ENCODE measurements at regions not wholly inside any gene's neighbourhood (a gene's known extent, or its start where the extent isn't known, plus 50 kb on each side); places are given as distances from the start of the nearest gene placed in this dataset.

DNA sequence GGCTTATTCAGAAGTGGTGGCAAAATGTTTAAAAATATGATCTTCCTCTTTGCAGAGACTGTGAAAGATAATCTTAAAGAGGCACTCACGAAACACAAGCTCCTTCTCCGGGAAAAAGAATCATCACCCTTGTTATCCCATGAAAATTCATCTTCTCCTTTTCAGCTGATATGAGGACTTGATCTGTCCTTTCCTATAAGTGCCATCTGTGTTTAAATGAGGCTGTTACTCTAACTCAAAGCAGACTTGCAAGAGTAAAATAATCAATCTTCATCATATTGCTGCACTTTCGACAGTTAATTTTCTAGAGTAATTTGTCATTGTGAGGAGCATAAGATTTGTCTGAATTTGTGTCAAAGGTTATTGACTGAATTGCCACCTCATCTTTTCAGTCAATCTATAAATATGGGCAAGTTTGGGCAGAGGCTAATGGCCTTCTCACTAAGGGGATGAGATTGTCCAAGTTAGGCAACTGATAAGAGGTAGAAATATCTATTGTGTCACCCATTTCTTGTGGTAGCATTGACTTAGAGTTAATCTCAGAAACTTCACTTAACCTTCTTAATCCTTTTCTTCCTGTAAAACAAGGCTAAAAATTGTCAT is 452.9 kb downstream of the GRXCR1 start:
- DNase-seq (ENCODE audit: low spot score), result no peak

DNA sequence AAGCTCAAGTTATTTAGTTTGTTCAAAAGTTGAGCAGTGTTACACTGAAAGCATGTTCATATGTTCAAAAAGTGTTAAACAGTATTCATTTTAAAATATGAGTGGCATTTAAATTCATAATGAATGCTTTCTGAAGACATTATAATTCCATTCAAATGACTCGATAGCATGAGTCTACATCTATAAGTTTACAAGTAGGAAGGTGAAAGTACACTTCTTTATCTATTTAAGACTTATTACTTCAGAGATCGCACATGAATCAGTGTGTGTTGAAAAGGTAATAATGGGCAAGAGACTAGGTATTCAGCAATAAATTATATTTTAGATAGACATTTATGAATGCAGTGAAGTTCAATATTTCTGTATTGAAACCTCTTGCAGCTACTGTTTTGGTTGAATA is 456.1 kb downstream of the GRXCR1 start:
- DNase-seq (ENCODE audit: low spot score), result no peak

DNA sequence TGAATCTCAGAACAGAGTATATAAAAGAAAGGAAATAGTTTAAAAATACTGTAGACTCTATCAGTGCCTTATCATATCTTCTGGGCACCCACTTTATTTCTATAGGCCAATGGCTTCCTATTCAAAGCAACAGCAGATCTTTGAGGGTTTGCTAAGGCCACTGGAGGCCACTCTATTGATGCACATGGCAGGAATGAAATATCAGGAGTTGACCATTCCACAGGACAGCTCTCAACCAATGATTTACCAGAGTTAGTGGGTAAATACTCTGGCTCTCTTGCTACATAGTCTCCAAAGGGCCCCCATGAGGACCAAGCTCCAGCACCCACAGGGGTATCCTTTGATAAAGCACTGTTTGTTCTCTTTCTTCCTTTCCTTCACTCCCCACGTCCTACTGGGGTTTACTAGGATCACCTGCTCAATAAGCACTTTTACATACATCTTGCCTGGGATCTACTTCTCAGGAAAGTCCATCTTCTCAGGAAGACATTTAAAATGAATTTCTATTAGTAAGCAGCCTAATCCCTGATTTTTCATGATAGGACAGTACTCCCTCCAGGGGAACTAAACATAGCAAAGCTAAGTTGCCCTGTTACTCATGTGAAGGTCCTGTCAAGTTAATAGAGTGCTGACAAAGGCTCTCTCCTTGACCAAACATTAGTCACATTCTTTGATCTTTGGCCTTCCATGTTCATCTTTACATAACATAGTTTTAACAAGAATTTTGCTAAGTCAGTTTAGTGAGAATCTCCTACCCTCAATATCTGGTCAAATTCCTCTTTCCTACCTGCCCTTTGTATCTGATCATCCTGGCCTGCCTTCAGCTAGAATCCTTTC is 459.7 kb downstream of the GRXCR1 start:
- no peak for DNase-seq (ENCODE audit: low spot score)

DNA sequence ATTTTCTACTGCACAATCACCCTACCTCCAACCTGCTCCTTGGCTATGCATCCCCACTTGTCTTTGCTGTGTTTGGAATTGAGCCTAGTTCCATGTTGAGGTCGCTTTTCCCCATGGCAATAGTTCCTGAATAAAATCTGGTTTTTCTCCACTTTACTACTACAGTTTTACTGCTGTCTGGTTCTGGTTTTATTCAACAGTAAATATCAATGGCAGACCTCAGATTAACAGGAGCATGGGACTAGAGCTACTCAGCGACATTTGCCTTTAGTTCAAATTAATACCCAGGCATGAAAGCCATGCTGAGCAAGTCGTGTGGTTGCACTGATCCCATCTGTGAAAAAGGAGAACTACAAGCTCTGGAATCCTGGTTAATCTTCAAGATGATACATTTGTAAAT is 460.3 kb downstream of the GRXCR1 start:
- DNase-seq (ENCODE audit: low spot score), result no peak

DNA sequence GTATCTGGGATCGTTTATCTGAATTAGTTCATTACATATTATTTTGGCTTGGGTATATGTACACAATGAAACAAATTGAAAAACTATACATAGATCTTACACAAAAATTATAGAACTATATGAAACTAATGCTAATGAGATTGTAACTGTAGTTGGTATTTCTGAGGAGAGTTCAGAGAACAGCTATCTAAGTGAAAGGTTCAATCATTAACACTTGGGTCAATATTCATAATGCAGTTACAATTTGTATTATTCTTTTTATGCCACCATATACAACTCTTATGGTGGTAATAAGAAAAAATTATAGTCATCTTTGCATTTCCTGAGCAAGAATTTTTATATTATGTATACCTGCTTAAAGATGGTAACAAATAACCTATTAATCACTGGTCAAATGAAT is 461.0 kb downstream of the GRXCR1 start:
- no peak for DNase-seq (ENCODE audit: low spot score)

DNA sequence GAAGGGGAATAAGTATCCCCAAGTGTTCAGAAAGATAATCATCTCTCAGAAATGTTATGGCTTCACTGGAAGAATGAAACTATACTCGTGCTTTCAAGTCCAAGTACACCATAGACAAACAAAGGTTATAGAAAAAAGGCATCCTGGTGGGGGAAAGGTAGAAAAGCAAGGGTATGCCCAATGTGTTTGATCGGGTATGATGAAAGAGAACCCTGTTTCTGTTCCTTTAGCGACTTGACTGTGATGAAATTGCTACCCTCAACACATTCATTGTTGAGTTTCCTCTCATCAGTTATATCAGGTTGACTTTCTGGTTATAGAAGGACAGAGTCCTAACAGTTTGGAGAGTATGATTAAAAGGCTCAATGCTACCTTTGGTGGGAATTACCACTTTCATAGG is 464.3 kb downstream of the GRXCR1 start:
- DNase-seq (ENCODE audit: low spot score), result no peak

DNA sequence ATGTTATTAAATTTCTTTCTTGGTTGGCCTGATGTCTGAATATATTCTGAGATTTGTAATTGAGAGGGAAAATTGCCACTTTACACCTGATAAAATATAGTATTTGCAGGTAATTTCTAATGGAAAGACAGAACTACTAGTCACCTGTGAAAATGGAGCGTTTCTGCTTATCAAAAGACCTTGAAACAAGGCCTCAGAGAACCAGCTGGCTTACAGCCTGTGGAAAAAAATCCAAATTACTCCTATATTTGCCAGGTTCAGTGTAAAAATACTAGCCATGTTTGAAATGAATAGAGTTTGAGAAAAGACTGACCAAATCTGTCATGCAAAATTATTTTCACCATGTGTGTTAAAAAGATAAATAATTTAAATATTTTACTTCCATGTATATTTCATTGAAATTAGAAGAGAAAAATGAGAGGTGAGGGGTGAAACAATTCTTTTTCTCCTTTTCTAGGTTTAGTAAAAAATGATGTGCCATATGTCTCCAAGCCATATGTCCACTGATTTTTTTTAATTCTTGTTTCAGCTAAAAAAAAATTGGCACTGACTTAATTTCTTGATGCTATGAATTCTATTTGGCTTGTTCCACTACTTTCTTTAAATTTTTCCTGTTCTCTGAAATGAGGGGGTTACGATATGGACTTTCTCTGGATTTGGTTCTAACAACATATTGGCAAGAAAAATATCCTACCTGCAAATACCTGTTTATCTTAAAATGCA is 464.9 kb downstream of the GRXCR1 start:
- no peak for DNase-seq (ENCODE audit: low spot score)

DNA sequence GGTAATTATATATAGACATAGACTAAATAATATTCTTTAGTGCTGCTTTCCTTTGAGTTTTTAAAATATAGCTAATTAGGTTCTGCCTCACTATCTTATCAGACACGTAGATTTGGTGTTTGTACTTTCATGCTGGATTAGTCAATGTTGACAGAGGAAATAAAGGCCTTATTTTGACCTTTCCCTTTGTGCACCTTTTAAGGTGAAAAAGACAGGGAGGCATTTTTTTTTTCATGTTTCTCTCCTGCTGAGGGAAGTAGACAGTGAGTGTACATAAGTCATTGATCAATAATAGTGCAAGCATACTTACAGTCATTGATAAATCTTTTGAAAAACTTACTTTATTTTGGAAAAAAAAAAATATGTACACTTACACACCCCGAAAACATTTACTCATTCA is 467.8 kb downstream of the GRXCR1 start:
- DNase-seq (ENCODE audit: low spot score), result no peak

DNA sequence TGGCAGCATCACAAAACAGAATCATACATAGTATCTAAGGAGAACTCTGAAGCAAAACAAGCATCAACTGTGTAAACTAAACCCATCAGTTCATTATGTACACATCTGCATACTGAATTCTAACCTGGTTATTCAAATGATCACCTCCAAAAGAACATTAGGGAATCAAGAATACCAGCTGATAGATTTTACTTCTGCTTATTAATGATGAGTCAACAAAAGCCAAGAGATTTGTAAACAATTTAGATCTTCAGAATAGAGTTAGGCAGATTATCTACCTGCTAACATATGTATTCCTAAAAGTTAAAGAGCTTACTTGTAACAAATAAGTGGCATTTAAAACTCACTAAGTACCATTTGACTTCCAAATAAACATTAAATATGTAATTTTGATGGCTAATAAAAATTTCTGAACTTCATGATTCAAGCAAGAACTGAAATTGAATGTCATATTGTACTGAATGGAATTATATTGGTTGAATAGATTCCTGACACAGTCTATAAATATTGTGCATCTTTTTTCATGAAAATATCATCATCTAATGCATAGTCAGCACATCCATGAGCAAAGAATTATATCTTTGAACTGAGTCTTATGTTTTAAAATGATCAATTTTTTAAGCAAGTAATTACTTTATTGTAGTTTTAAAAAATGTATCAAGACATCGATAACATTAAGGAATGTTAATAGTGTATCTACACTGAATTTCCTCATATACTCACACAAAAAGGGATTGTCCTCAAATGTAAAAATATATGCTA is 470.5 kb downstream of the GRXCR1 start:
- DNase-seq (ENCODE audit: low spot score), result no peak

DNA sequence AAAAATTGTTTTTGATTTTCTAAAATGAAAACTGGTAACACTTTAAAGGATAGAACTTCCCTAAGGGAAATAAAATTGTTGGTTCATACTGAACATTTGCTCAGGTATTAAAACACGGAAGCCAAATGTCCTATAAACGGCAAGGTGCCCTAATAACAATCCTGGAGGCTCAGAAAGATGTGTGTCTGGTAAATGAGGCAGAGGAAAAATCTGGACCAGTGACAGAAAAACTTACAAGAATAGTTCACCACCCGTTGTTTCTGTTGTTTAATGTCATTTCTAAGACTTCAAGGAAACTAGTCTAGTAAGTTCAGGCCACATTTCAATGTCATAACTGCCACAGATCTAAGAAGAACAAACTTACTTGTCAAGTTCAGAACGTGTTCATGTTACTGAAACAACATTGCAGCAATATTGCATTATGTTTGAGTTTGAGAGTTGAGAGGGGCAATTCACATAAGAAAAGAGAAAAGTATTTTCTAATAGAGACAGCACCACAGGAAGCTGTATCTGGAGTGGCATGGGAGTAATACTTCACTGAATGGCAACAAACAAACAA is 476.6 kb downstream of the GRXCR1 start:
- no peak for DNase-seq (ENCODE audit: low spot score)

DNA sequence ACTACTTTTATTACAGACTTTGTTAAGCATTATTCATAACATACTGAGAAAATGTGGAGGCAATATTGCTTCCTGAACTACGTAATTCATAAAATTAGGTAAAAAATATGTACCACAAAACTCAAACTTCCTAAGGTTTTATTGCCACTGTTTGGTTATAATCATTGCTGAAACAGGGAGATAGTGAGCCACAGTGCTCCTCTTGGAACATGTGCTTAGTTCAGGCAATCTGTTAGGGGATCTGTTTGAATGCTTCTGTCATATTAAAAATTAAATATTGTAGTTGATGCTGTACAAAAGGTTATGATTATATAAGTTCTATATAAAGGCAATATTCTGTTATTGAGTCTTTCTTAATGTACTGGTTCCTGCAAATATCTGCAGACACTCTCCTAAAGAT is 480.7 kb downstream of the GRXCR1 start:
- no peak for DNase-seq (ENCODE audit: low spot score)

DNA sequence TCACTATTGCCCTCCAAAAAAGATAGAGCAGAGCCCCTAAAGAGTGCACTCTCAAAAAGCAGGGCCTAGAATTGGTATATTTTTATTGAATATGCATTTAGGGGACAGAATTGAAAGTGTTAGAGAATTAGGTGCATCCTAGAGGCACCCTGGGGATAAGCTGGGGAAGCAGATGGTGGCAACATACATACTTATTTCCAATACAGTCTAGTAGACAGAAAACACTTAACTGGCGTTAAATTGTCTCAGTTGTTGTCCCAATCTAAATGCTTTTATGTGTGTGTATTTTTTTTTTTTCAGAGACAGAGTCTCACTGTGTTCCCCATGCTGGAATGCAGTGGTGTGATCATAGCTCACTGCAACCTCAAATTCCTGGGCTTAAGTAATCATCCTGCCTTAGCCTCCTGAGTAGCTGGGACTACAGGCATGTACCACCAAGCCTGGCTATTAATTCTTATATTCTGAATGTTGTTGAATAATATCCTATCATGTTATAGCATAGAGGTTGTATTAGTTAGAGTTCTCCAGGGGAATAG is 481.8 kb downstream of the GRXCR1 start:
- no peak for DNase-seq (ENCODE audit: low spot score)

DNA sequence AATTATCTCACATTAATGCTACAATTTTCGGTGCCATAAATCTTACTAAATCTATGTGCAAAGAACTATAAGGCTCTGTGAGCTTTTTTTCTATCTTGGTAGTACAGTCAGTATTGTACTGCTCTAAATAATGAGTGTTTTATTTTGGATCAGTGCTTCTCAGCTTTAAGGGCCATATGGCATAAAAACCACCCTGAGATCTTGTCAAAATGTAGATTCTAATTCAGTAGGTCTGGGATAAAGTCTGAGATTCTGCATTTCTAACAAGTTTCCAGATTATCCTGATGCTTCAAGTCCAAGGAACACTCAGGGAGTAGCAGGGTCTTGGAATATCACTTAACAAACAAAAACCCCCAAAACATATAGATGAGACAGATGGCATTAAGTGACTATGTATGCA is 486.5 kb downstream of the GRXCR1 start:
- DNase-seq (ENCODE audit: low spot score), result no peak

DNA sequence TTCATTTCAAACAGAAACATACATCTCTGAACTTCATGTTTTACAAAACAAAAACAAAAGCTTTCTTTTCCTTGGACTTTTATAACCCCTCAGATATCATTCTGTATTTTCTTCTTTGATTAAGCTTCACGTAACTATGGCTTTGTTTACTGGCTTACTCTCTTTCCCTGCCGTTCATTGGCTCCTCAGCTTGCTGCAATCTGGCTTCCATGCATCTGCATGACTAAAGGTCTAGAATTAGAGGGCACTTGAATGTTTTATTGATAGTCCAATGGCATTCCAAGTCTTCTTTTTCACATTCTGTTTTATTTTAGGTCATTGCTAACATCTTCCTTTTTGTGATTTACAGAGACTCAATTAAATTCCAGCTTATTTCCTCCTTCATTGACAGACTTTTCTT is 487.6 kb downstream of the GRXCR1 start:
- no peak for DNase-seq (ENCODE audit: low spot score)

DNA sequence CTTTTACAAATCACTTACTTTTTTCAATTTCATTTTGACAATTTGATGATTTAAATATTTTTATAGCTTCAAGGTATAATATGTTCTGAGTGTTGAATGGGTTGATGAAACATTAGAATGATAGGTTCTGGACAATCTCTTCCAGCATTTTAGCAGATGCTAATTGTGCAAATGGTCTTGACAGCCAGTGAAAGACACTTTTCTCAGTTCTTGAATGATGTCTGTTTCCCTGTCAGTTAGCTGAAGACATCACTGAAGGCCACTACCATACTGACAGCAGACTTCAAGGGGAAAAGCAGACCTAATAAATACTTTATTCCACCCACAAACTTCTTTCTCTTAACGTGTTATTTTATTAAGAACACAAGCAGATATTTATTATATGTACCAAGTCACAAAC is 498.6 kb downstream of the GRXCR1 start:
- no peak for DNase-seq (ENCODE audit: low spot score)

DNA sequence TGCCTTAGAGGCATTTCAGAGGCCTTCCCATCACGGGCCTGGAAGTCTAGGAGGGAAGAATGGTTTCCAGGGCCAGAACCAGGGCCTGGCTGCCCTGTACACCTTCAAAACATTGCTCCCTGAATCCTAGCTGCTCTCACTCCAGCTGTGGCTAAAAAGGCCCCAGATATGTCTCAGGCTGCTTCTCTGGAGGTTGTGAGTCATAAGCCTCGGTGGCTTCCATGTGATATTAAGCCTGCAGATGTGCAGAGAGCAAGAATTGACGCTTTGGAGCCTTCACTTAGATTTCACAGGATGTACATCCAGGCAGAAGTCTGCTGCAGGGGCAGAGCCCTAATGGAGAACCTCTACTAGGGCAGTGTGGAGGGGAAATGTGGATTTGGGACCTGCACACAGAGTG is 502.5 kb downstream of the GRXCR1 start:
- DNase-seq (ENCODE audit: low spot score), result no peak

DNA sequence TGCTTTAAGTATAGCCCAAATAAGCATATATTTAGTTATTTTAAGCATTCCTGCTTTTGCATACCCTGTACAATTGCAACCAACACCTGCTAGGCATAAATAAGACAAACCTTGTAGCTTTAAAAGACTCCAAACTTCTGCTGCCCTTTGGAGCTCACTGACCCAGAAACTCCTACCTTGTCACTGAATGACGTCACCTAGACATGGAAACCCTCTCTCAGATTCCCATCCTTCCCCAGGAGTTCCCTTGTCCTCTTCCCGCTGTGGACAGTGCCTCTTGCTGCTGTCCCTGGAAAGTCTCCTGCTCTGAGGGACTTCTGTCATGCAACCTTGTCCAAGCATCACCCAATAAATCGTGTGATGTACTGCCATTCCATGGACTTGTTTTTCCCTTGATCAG is 507.2 kb downstream of the GRXCR1 start:
- no peak for DNase-seq (ENCODE audit: low spot score)

DNA sequence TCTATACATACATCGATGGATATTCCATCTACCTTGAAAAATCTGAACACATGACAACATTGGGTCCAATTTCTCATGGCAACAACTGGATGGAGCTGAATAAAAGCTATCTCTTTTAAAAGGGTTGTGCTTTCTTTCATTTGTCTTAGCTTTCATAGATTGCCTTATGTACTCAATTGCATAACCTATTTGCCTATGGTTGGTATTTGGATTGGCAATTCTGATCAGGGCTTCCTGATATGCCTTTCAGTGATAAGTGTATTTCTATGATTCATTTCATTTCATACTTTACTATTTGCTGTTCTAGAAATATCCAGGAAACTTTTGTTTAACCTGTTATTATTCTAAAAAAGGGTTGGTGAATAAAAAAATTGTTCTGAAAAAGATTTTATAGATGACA is 509.9 kb downstream of the GRXCR1 start:
- no peak for DNase-seq (ENCODE audit: low spot score)

DNA sequence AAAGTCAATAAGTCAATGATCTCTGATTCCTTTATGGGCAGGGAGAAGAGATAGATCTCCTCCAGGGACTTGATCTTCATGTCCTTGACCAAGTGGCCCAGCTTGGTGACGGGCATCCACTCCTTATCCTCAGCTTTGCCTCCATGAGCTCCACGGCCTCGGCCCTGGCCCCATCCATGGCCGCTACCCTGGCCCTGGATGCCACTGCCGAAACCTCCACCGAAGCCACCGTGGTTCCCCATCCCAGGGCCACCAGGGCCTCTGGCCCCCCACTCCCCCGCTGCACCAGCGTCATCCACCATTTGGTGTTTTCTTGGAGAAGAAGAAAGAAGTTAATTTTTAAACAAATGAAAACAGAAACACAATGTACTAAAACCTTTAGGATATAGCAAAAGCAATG is 518.1 kb downstream of the GRXCR1 start:
- DNase-seq (ENCODE audit: low spot score), result no peak

DNA sequence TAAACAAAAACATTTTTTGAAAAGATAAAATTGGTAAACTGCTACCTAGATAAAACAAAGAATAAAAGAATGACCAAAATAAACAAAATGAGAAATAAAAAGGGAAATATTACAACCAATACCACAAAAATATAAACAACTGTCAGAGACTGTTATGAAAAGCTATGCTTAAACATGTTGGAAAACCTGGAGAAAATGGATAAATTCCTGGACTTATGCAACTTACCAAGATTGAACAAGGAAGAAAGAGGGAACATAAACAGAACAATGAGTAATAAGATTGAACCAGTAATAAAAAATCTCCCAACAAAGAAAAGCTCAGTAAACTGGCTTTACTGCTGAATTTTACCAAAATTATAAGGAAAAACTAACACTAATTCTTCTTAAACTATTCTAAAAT is 518.7 kb downstream of the GRXCR1 start:
- no peak for DNase-seq (ENCODE audit: low spot score)

DNA sequence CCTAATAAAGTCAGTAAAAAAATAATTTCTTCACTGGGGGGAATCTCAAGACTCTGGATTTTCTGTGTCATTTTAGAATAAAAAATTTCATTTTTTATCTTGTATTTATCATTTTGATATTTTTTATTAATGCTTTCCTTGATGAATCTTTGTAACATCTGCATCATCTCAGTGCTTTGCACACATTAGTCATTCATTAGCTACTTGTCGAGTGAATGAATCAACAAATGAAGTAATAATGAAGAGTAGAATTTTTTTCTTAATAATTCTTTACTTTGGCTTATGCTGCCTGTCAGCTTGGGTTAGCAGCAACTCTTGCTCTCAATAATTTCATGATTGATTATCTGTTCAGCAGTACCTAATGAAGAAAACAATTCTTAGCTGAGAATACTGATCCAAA is 530.8 kb downstream of the GRXCR1 start:
- DNase-seq (ENCODE audit: low spot score), result no peak

DNA sequence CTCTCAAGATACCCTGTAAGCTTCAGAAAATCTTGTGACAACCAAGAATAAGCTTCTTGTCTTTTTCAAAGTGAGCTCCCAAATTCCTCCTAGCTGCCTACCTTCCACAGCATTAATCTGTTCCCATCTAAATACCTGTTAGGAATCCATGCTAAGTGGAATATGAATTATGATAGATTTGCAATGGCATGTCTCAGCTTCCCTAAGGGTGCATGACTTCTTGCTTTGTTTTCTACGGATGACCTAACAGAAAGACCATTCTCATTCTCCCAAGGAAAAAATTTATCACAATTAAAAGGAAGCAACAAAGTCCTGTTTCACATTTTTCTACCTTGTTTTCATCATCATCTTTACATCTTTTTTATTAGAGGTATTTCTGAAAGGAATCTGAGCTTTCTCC is 532.7 kb downstream of the GRXCR1 start:
- DNase-seq (ENCODE audit: low spot score), result no peak

All from SW480 (cell line).